ENCODE measurements at regions not wholly inside any gene's neighbourhood (a gene's known extent, or its start where the extent isn't known, plus 50 kb on each side); places are given as distances from the start of the nearest gene placed in this dataset.

- no peaks in the 10 kb centered on the region for H3K4me1 Mint-ChIP-seq
- no peak overlapping the region for H3K4me3 Mint-ChIP-seq
- peaks cover 0 to 3% (median 0%) of the 10 kb centered on the region in 7 donors for H3K9me3 Mint-ChIP-seq
- no peak overlapping the region for H3K4me2 ChIP-seq (replicated peaks; ENCODE audit: extremely low read depth, low read length, poor library complexity, severe bottlenecking)
- no peaks in the 10 kb centered on the region for H3K79me2 ChIP-seq (ENCODE audit: insufficient read depth, low read length)
- H4K20me1 ChIP-seq (ENCODE audit: insufficient read depth, low read length): no peaks in the 10 kb centered on the region
- no peak overlapping the region for H3K27ac Mint-ChIP-seq
- no peaks in the 10 kb centered on the region for H3K4me1 ChIP-seq (ENCODE audit: control insufficient read depth in 1 of 2, insufficient read depth in 2 of 2, low read length in 2 of 2)
- no peaks in the 10 kb centered on the region for H3K36me3 Mint-ChIP-seq
- H3K27ac ChIP-seq (ENCODE audit: low read depth in 1 of 2, low read length in 2 of 2): no peak overlapping the region
- H3K9ac ChIP-seq (ENCODE audit: insufficient read depth, low read length, poor library complexity, severe bottlenecking): no peak overlapping the region
- H3K27me3 ChIP-seq (ENCODE audit: control insufficient read depth in 2 of 2, insufficient read depth in 2 of 2, low read length in 2 of 2): peaks cover 0 to 2% of the 10 kb centered on the region in 2 donors
- no peak for TF ChIP-seq CTCF (IDR thresholded peaks at IDR 0.05)
- H3K27me3 Mint-ChIP-seq (ENCODE audit: low read depth in 3 of 3): peaks cover 0 to 1% (median 1%) of the 10 kb centered on the region in 3 donors
- no peak overlapping the region for H2AFZ ChIP-seq (ENCODE audit: insufficient read depth, low read depth, low read length, poor library complexity, severe bottlenecking)
- no peak for DNase-seq
- H3K4me3 ChIP-seq (replicated peaks in 1 of 3; ENCODE audit: low read depth in 2 of 3, low read length in 3 of 3): no peak overlapping the region
- no peaks in the 10 kb centered on the region for H3K9me3 ChIP-seq (replicated peaks in 1 of 2; ENCODE audit: control insufficient read depth in 1 of 2, insufficient read depth in 1 of 2, low read length in 2 of 2)
- intact Hi-C loops (cut with micrococcal nuclease): no loop called here
- WGBS (ENCODE audit: insufficient coverage): 100% methylated on average over 1 of the region's 2 CpGs
- no peaks in the 10 kb centered on the region for H3K36me3 ChIP-seq (replicated peaks in 1 of 2; ENCODE audit: control insufficient read depth in 1 of 2, insufficient read depth in 2 of 2, low read length in 2 of 2)
Measured at GRCh38 chr12:105740369-105740768, 398.4 kb downstream of the NUAK1 start.

- WGBS (ENCODE audit: insufficient coverage): 27% methylated on average over 3 of the region's 9 CpGs
- no peaks in the 10 kb centered on the region for H3K79me2 ChIP-seq (ENCODE audit: insufficient read depth, low read length)
- no peaks in the 10 kb centered on the region for H3K4me1 ChIP-seq (ENCODE audit: control insufficient read depth in 1 of 2, insufficient read depth in 2 of 2, low read length in 2 of 2)
- no peaks in the 10 kb centered on the region for H3K36me3 ChIP-seq (replicated peaks in 1 of 2; ENCODE audit: control insufficient read depth in 1 of 2, insufficient read depth in 2 of 2, low read length in 2 of 2)
- intact Hi-C loops (cut with micrococcal nuclease): no loop called here
- H3K4me3 Mint-ChIP-seq: no peak overlapping the region
- H3K9ac ChIP-seq (ENCODE audit: insufficient read depth, low read length, poor library complexity, severe bottlenecking): no peak overlapping the region
- peaks cover 0 to 2% of the 10 kb centered on the region in 2 donors for H3K27me3 ChIP-seq (ENCODE audit: control insufficient read depth in 2 of 2, insufficient read depth in 2 of 2, low read length in 2 of 2)
- H3K27me3 Mint-ChIP-seq (ENCODE audit: low read depth in 3 of 3): peaks cover 0 to 1% (median 0%) of the 10 kb centered on the region in 3 donors
- no peak overlapping the region for H2AFZ ChIP-seq (ENCODE audit: insufficient read depth, low read depth, low read length, poor library complexity, severe bottlenecking)
- no peak overlapping the region for H3K4me2 ChIP-seq (replicated peaks; ENCODE audit: extremely low read depth, low read length, poor library complexity, severe bottlenecking)
- no peak overlapping the region for H3K27ac ChIP-seq (ENCODE audit: low read depth in 1 of 2, low read length in 2 of 2)
- peaks cover 0 to 3% (median 0%) of the 10 kb centered on the region in 7 donors for H3K9me3 Mint-ChIP-seq
- no peak for DNase-seq
- H3K4me3 ChIP-seq (replicated peaks in 1 of 3; ENCODE audit: low read depth in 2 of 3, low read length in 3 of 3): no peak overlapping the region
- H3K27ac Mint-ChIP-seq: no peak overlapping the region
- H3K9me3 ChIP-seq (replicated peaks in 1 of 2; ENCODE audit: control insufficient read depth in 1 of 2, insufficient read depth in 1 of 2, low read length in 2 of 2): no peaks in the 10 kb centered on the region
- no peaks in the 10 kb centered on the region for H4K20me1 ChIP-seq (ENCODE audit: insufficient read depth, low read length)
- no peaks in the 10 kb centered on the region for H3K36me3 Mint-ChIP-seq
- TF ChIP-seq CTCF (IDR thresholded peaks at IDR 0.05): no peak
- H3K4me1 Mint-ChIP-seq: no peaks in the 10 kb centered on the region
Measured at GRCh38 chr12:105740970-105741725, 397.6 kb downstream of the NUAK1 start.
